ENCODE measurements at regions not wholly inside any gene's neighbourhood (a gene's known extent, or its start where the extent isn't known, plus 50 kb on each side); places are given as distances from the start of the nearest gene placed in this dataset.

GRCh38 chr1:55428231-55428630 lies 213.1 kb upstream of the USP24 start:
- TF ChIP-seq, protein P1, sequence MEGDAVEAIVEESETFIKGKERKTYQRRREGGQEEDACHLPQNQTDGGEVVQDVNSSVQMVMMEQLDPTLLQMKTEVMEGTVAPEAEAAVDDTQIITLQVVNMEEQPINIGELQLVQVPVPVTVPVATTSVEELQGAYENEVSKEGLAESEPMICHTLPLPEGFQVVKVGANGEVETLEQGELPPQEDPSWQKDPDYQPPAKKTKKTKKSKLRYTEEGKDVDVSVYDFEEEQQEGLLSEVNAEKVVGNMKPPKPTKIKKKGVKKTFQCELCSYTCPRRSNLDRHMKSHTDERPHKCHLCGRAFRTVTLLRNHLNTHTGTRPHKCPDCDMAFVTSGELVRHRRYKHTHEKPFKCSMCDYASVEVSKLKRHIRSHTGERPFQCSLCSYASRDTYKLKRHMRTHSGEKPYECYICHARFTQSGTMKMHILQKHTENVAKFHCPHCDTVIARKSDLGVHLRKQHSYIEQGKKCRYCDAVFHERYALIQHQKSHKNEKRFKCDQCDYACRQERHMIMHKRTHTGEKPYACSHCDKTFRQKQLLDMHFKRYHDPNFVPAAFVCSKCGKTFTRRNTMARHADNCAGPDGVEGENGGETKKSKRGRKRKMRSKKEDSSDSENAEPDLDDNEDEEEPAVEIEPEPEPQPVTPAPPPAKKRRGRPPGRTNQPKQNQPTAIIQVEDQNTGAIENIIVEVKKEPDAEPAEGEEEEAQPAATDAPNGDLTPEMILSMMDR (IDR thresholded peaks at IDR 0.05): no peak
- no peak for TF ChIP-seq POLR2A (IDR thresholded peaks at IDR 0.05)

Data from testis (tissue), 2 donors.